ENCODE measurements at regions not wholly inside any gene's neighbourhood (a gene's known extent, or its start where the extent isn't known, plus 50 kb on each side); places are given as distances from the start of the nearest gene placed in this dataset.

DNA sequence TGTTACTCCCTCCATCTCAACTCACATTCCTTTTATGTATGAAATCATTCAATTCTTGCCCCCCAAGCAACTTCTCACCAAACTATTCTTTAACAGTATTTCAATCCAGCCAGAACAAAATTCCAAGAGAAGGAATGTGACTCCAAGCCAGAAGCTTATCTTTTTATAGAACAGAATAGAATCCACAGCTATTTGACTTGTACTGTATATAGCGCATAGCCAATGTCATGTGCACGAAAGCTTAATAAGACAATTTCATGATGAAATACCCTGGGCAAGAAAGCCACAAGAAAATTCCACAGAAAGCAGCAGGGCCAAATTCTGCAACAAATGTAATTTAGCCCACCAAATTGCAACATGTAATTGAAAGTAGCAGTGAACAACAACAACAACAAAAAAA is 127.6 kb upstream of the UBE2E2 start:
- Histone ChIP-seq H2BK120ac (ENCODE audit: low read depth, low read length) (no peak overlapping the region), H3K18ac (ENCODE audit: low read length) (no peak overlapping the region), H2BK15ac (ENCODE audit: low read length) (no peak overlapping the region), H3K4me1 (ENCODE audit: control insufficient read depth in 2 of 2, insufficient read depth in 1 of 2, low read depth in 1 of 2, low read length in 2 of 2) (peaks cover 0 to 3% of the 10 kb centered on the region in 2 donors), H3K27me3 (ENCODE audit: control insufficient read depth in 3 of 3, insufficient read depth in 3 of 3, low read depth in 1 of 3, low read length in 3 of 3) (no peaks in the 10 kb centered on the region), H4K91ac (ENCODE audit: low read depth, low read length, poor library complexity) (no peak overlapping the region), H4K8ac (ENCODE audit: low read depth, low read length) (no peak overlapping the region), H3K36me3 (replicated peaks in 1 of 2; ENCODE audit: control insufficient read depth in 2 of 2, insufficient read depth in 2 of 2, low read length in 2 of 2) (no peaks in the 10 kb centered on the region), H3K14ac (ENCODE audit: low read length) (no peak overlapping the region), H2BK12ac (ENCODE audit: low read length) (no peak overlapping the region), H2BK5ac (ENCODE audit: low read length) (no peak overlapping the region), H3K23ac (ENCODE audit: low read depth, low read length, poor library complexity) (no peak overlapping the region), H3K9me3 (replicated peaks in 1 of 2; ENCODE audit: control insufficient read depth in 2 of 2, insufficient read depth in 1 of 2, low read depth in 1 of 2, low read length in 2 of 2) (no peaks in the 10 kb centered on the region), H2AK5ac (ENCODE audit: low read depth, low read length) (no peak overlapping the region), H3K4ac (ENCODE audit: low read length) (no peak overlapping the region), H3K4me3 (ENCODE audit: low read length in 2 of 2) (no peak overlapping the region), H3K9ac (ENCODE audit: low read depth, low read length, poor library complexity) (no peak overlapping the region), H3K4me2 (ENCODE audit: insufficient read depth, low read length, poor library complexity, severe bottlenecking) (no peak overlapping the region), H3K27ac (replicated peaks; ENCODE audit: low read length) (no peak overlapping the region), H3K79me1 (ENCODE audit: low read depth, low read length) (no peaks in the 10 kb centered on the region), H2AFZ (ENCODE audit: low read length) (no peak overlapping the region)
- WGBS, 2 donors (ENCODE audit: extremely low coverage in 2 of 2, insufficient read length in 2 of 2, insufficient replicate concordance in 1 of 2): no CpG with 5 or more reads among the region's 2 CpGs
- no peak for DNase-seq (ENCODE audit: low spot score)

DNA sequence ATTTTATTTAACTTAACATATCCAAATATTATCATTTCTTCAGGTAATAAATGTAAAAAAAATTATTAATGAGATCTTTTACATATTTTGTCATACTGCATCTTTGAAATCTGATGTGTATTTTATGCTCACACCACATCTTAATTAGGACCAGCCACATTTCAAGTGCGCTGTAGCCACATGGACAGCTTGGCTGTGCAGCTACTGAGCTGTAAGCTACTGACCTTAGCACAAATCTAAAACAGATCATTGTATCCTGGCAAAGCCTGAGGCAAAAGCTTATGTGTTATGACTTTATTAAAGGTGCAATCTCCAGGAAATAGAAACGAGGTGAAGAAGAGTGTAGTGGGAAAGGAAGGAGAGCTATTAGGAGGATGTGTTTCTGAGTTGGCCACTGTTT is 126.7 kb upstream of the UBE2E2 start:
- no CpG with 5 or more reads among the region's 2 CpGs for WGBS, 2 donors (ENCODE audit: extremely low coverage in 2 of 2, insufficient read length in 2 of 2, insufficient replicate concordance in 1 of 2)
- DNase-seq (ENCODE audit: low spot score): no peak
- no peak overlapping the region for H3K14ac ChIP-seq (ENCODE audit: low read length)
- no peak overlapping the region for H3K23ac ChIP-seq (ENCODE audit: low read depth, low read length, poor library complexity)
- no peak overlapping the region for H4K8ac ChIP-seq (ENCODE audit: low read depth, low read length)
- H3K4me3 ChIP-seq (ENCODE audit: low read length in 2 of 2): no peak overlapping the region
- no peak overlapping the region for H3K9ac ChIP-seq (ENCODE audit: low read depth, low read length, poor library complexity)
- H2BK5ac ChIP-seq (ENCODE audit: low read length): no peak overlapping the region
- no peak overlapping the region for H3K4ac ChIP-seq (ENCODE audit: low read length)
- no peak overlapping the region for H2BK120ac ChIP-seq (ENCODE audit: low read depth, low read length)
- no peaks in the 10 kb centered on the region for H3K9me3 ChIP-seq (replicated peaks in 1 of 2; ENCODE audit: control insufficient read depth in 2 of 2, insufficient read depth in 1 of 2, low read depth in 1 of 2, low read length in 2 of 2)
- peaks cover 0 to 3% of the 10 kb centered on the region in 2 donors for H3K4me1 ChIP-seq (ENCODE audit: control insufficient read depth in 2 of 2, insufficient read depth in 1 of 2, low read depth in 1 of 2, low read length in 2 of 2)
- H3K27me3 ChIP-seq (ENCODE audit: control insufficient read depth in 3 of 3, insufficient read depth in 3 of 3, low read depth in 1 of 3, low read length in 3 of 3): no peaks in the 10 kb centered on the region
- no peak overlapping the region for H2AK5ac ChIP-seq (ENCODE audit: low read depth, low read length)
- H3K36me3 ChIP-seq (replicated peaks in 1 of 2; ENCODE audit: control insufficient read depth in 2 of 2, insufficient read depth in 2 of 2, low read length in 2 of 2): no peaks in the 10 kb centered on the region
- H2AFZ ChIP-seq (ENCODE audit: low read length): no peak overlapping the region
- no peak overlapping the region for H3K27ac ChIP-seq (replicated peaks; ENCODE audit: low read length)
- no peak overlapping the region for H2BK12ac ChIP-seq (ENCODE audit: low read length)
- H3K4me2 ChIP-seq (ENCODE audit: insufficient read depth, low read length, poor library complexity, severe bottlenecking): no peak overlapping the region
- H3K18ac ChIP-seq (ENCODE audit: low read length): no peak overlapping the region
- H2BK15ac ChIP-seq (ENCODE audit: low read length): no peak overlapping the region
- no peak overlapping the region for H4K91ac ChIP-seq (ENCODE audit: low read depth, low read length, poor library complexity)
- no peaks in the 10 kb centered on the region for H3K79me1 ChIP-seq (ENCODE audit: low read depth, low read length)

DNA sequence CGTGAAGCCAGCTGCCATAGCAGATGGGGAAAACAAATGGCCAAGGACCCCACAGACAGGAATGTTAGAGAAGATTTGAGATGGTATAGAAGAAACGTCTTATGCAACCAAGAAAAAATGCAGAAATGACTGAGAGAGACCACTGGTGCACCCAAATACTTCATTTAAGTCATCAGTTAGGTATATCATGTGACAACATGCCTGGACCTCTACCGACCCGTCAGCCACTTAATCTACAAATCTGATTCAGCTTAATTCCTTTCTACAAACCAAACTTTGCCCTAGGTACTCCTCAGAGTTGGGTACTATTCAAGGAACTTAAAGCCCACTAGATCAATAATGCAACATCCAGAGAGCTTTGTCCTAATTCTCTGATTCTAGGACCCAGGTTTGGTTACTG is 126.0 kb upstream of the UBE2E2 start:
- DNase-seq (ENCODE audit: low spot score): no peak
- Histone ChIP-seq H3K14ac (ENCODE audit: low read length) (no peak overlapping the region), H4K91ac (ENCODE audit: low read depth, low read length, poor library complexity) (no peak overlapping the region), H3K4ac (ENCODE audit: low read length) (no peak overlapping the region), H2BK120ac (ENCODE audit: low read depth, low read length) (no peak overlapping the region), H3K79me1 (ENCODE audit: low read depth, low read length) (no peaks in the 10 kb centered on the region), H2BK15ac (ENCODE audit: low read length) (no peak overlapping the region), H2BK5ac (ENCODE audit: low read length) (no peak overlapping the region), H4K8ac (ENCODE audit: low read depth, low read length) (no peak overlapping the region), H3K9me3 (replicated peaks in 1 of 2; ENCODE audit: control insufficient read depth in 2 of 2, insufficient read depth in 1 of 2, low read depth in 1 of 2, low read length in 2 of 2) (no peaks in the 10 kb centered on the region), H3K36me3 (replicated peaks in 1 of 2; ENCODE audit: control insufficient read depth in 2 of 2, insufficient read depth in 2 of 2, low read length in 2 of 2) (no peaks in the 10 kb centered on the region), H2AK5ac (ENCODE audit: low read depth, low read length) (no peak overlapping the region), H3K9ac (ENCODE audit: low read depth, low read length, poor library complexity) (no peak overlapping the region), H2BK12ac (ENCODE audit: low read length) (no peak overlapping the region), H3K18ac (ENCODE audit: low read length) (no peak overlapping the region), H3K4me3 (ENCODE audit: low read length in 2 of 2) (no peak overlapping the region), H2AFZ (ENCODE audit: low read length) (no peak overlapping the region), H3K4me2 (ENCODE audit: insufficient read depth, low read length, poor library complexity, severe bottlenecking) (no peak overlapping the region), H3K27ac (replicated peaks; ENCODE audit: low read length) (no peak overlapping the region), H3K27me3 (ENCODE audit: control insufficient read depth in 3 of 3, insufficient read depth in 3 of 3, low read depth in 1 of 3, low read length in 3 of 3) (no peaks in the 10 kb centered on the region), H3K23ac (ENCODE audit: low read depth, low read length, poor library complexity) (no peak overlapping the region), H3K4me1 (ENCODE audit: control insufficient read depth in 2 of 2, insufficient read depth in 1 of 2, low read depth in 1 of 2, low read length in 2 of 2) (no peaks in the 10 kb centered on the region)
- WGBS, 2 donors (ENCODE audit: extremely low coverage in 2 of 2, insufficient read length in 2 of 2, insufficient replicate concordance in 1 of 2): no CpG with 5 or more reads among the region's 4 CpGs

DNA sequence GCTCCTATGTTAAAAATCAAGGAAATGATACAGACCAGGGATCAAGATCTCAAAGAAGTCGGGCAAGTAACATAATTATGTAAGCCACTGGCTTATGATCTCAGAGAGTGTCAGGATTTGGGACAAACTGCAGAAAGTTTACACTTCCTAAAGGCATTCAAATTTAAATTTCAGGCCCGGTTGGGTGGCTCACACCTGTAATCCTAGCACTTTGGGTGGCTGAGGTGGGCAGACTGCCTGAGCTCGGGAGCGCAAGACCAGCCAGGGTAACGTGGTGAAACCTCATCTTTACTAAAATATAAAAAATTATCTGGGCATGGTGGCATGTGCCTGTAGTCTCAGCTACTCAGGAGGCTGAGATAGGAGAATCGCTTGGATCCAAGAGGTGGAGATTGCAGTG is 124.4 kb upstream of the UBE2E2 start:
- no CpG with 5 or more reads among the region's 6 CpGs for WGBS, 2 donors (ENCODE audit: extremely low coverage in 2 of 2, insufficient read length in 2 of 2, insufficient replicate concordance in 1 of 2)
- H4K8ac ChIP-seq (ENCODE audit: low read depth, low read length): no peak overlapping the region

More for the DNA sequence above, 124.4 kb upstream of the UBE2E2 start:
- no peak for DNase-seq (ENCODE audit: low spot score)
- Histone ChIP-seq H2AK5ac (ENCODE audit: low read depth, low read length) (no peak overlapping the region), H2BK12ac (ENCODE audit: low read length) (no peak overlapping the region), H3K27me3 (ENCODE audit: control insufficient read depth in 3 of 3, insufficient read depth in 3 of 3, low read depth in 1 of 3, low read length in 3 of 3) (no peaks in the 10 kb centered on the region), H2BK120ac (ENCODE audit: low read depth, low read length) (no peak overlapping the region), H3K4me2 (ENCODE audit: insufficient read depth, low read length, poor library complexity, severe bottlenecking) (no peak overlapping the region), H3K18ac (ENCODE audit: low read length) (no peak overlapping the region), H3K27ac (replicated peaks; ENCODE audit: low read length) (no peak overlapping the region), H3K9me3 (replicated peaks in 1 of 2; ENCODE audit: control insufficient read depth in 2 of 2, insufficient read depth in 1 of 2, low read depth in 1 of 2, low read length in 2 of 2) (no peaks in the 10 kb centered on the region), H3K4me3 (ENCODE audit: low read length in 2 of 2) (no peak overlapping the region), H3K4ac (ENCODE audit: low read length) (no peak overlapping the region), H2AFZ (ENCODE audit: low read length) (no peak overlapping the region), H2BK5ac (ENCODE audit: low read length) (no peak overlapping the region), H3K14ac (ENCODE audit: low read length) (no peak overlapping the region), H3K79me1 (ENCODE audit: low read depth, low read length) (no peaks in the 10 kb centered on the region), H3K9ac (ENCODE audit: low read depth, low read length, poor library complexity) (no peak overlapping the region), H3K36me3 (replicated peaks in 1 of 2; ENCODE audit: control insufficient read depth in 2 of 2, insufficient read depth in 2 of 2, low read length in 2 of 2) (no peaks in the 10 kb centered on the region), H2BK15ac (ENCODE audit: low read length) (no peak overlapping the region), H4K91ac (ENCODE audit: low read depth, low read length, poor library complexity) (no peak overlapping the region), H3K23ac (ENCODE audit: low read depth, low read length, poor library complexity) (no peak overlapping the region), H3K4me1 (ENCODE audit: control insufficient read depth in 2 of 2, insufficient read depth in 1 of 2, low read depth in 1 of 2, low read length in 2 of 2) (no peaks in the 10 kb centered on the region)
